ENCODE measurements at regions not wholly inside any gene's neighbourhood (a gene's known extent, or its start where the extent isn't known, plus 50 kb on each side); places are given as distances from the start of the nearest gene placed in this dataset.

DNA sequence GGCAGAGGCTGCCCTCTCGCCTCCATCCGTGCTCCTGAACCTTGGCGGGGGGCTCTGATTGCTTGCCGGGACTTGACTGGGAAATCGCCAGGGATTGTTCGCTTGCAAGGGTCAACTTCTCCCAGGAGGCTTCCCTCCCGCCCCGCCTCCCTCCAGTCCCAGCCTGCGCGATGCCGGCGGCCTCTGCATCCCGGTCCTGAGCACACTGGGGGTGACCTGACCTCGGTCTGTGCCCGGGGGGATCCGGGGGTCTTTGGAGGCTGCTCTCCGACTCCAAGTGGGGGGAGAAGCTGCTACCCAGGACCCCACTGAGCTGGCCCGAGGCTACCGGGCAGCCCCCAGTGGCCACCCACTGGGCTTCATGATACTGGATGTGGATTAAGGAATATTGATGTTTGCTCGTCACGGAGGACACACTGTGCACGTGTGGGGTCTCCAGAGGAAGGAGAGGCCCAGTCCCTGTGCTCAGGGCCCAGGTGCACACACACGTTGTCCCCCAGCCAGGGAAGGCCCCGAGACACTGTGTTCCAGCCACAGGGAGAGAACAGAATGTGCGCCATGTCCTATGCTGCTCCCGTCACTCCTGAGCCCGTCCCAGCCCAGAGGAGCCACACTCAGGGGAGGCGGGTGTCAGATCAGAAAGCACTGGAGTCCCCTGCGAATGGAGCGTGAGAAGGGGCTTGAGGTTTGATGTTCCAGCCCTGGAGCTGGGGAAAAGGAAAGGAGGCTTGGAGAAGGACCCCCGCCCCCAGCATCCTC, 55.9 kb upstream of the NKX1-1 start:
- no peak for FAIRE-seq

- FAIRE-seq: no peak
Observed at GRCh38 chr4:1460967-1461868, 55.0 kb upstream of the NKX1-1 start.

DNA sequence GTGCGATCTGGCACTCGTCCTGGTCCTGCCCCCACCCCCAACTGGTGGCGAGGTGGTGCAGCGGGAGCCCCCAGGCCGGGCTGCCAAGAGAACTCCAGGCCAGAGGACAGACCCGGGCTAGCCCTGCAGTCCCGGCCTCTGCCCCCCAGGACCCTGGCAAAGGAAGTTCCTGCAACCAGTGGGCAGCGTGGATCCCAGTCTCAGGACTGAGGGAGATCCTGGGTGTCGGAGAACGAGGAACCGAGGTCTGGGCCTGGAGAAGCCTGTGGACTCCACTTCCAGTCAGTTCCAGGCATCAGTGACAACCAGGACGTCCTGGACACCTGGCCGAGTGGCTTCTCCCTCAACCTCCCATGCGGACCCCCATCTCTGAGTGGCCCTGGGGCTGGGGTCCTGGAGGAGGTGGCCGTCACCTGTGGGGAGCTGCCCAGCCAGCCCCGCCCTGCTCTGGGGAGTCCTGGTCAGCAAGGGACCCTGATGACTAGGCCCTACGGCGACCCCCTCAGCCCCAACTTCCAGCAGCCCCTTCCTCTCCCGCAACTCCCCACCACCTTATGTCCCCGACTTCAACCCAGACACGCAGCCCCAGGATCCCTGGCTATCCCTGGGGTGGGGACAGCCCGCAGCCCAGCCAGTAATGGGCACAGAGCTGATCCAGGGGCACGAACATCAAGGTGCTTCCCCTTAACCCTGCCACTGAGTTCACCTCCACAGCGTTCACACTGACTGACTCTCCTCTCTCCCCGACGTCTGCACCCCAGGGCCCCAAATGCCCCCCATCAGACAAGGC, 53.7 kb upstream of the NKX1-1 start:
- no peak for FAIRE-seq

- no peak for FAIRE-seq
Observed at GRCh38 chr4:1459081-1459721, 53.0 kb upstream of the NKX1-1 start.

DNA sequence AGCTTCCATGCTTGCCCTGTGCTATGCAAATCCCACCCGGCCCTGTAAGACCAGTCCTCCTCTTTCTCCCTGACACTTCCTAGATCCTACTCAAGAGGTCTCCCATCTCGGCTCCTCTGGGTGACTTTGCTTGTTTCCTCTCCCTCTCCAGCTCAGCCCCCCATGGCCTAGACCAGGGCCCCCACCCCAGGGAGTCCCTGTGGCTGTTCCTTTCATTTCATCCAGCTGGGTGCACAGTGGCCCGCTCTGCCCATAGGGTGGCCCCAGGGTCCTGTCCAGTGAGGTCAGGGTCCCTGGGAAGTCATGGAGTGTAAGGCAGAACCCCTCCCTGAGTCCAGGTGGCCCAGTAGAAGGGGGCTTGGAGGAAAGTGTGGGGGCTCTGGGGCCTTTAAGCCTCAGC, 52.3 kb upstream of the NKX1-1 start:
- FAIRE-seq: no peak
